Trophoblast cell (in vitro differentiated cells and primary cell): ENCODE measurements at regions not wholly inside any gene's neighbourhood (a gene's known extent, or its start where the extent isn't known, plus 50 kb on each side); places are given as distances from the start of the nearest gene placed in this dataset.

ENCODE experiments used
- DNase-seq, 2 donors: peaks; one replicate each; pipeline ENCODE4 v3.0.0-alpha.2; 2016
- H2AFZ ChIP-seq: 2 replicates; pipeline ENCODE4 v1.6.1; 2013; ENCODE audit warnings: low read length, moderate library complexity, mild to moderate bottlenecking; ENCODE audit not compliant: insufficient read depth, poor library complexity
- H2AK5ac ChIP-seq: 2 replicates; pipeline ENCODE4 v1.6.1; 2013; ENCODE audit warnings: mild to moderate bottlenecking, low read length
- H2BK120ac ChIP-seq: 2 replicates; pipeline ENCODE4 v1.6.1; 2013; ENCODE audit warnings: low read length, mild to moderate bottlenecking, moderate library complexity; ENCODE audit not compliant: insufficient read depth, poor library complexity
- H2BK12ac ChIP-seq: 2 replicates; pipeline ENCODE4 v1.6.1; 2013; ENCODE audit warnings: mild to moderate bottlenecking, low read length, moderate library complexity
- H2BK5ac ChIP-seq: 2 replicates; pipeline ENCODE4 v1.6.1; 2013; ENCODE audit warnings: low read length, low read depth, moderate library complexity, mild to moderate bottlenecking; ENCODE audit not compliant: poor library complexity
- H3K14ac ChIP-seq: 2 replicates; pipeline ENCODE4 v1.6.1; 2013; ENCODE audit warnings: mild to moderate bottlenecking, low read length
- H3K18ac ChIP-seq: 2 replicates; pipeline ENCODE4 v1.6.1; 2013; ENCODE audit warnings: mild to moderate bottlenecking, low read length
- H3K23ac ChIP-seq: 2 replicates; pipeline ENCODE4 v1.6.1; 2013; ENCODE audit warnings: low read length
- H3K27ac ChIP-seq: 2 replicates; pipeline ENCODE4 v1.5.1; 2013; ENCODE audit warnings: low read depth, mild to moderate bottlenecking, inconsistent platforms, low read length, moderate library complexity
- H3K27me3 ChIP-seq: 2 replicates; pipeline ENCODE4 v1.6.1; 2013; ENCODE audit warnings: inconsistent platforms, mild to moderate bottlenecking, low read length, moderate library complexity; ENCODE audit not compliant: insufficient read depth
- H3K36me3 ChIP-seq, 2 experiments: 1 replicate in 1 of 2; 2 replicates in 1 of 2; pipeline ENCODE4 v1.6.1; 2013; ENCODE audit warnings: low read length in 2 of 2, mild to moderate bottlenecking in 2 of 2, moderate library complexity in 1 of 2; ENCODE audit not compliant: insufficient read depth in 2 of 2, control insufficient read depth in 1 of 2
- H3K4ac ChIP-seq: 2 replicates; pipeline ENCODE4 v1.6.1; 2013; ENCODE audit warnings: low read depth, mild to moderate bottlenecking, low read length, moderate library complexity
- H3K4me1 ChIP-seq, 2 experiments: 1 replicate in 1 of 2; 2 replicates in 1 of 2; pipeline ENCODE4 v1.6.1; 2013; ENCODE audit warnings: low read length in 2 of 2, mild to moderate bottlenecking in 2 of 2, moderate library complexity in 1 of 2; ENCODE audit not compliant: insufficient read depth in 2 of 2, control insufficient read depth in 1 of 2
- H3K4me2 ChIP-seq: 2 replicates; pipeline ENCODE4 v1.6.1; 2013; ENCODE audit warnings: inconsistent platforms, mild to moderate bottlenecking, low read length, moderate library complexity
- H3K4me3 ChIP-seq: 2 replicates; pipeline ENCODE4 v1.5.1; 2013; ENCODE audit warnings: mild to moderate bottlenecking, low read depth, low read length, inconsistent platforms
- H3K79me1 ChIP-seq: one replicate; pipeline ENCODE4 v1.6.1; 2013; ENCODE audit warnings: low read length
- H3K79me2 ChIP-seq: 2 replicates; pipeline ENCODE4 v1.6.1; 2013; ENCODE audit warnings: low read length, mild to moderate bottlenecking; ENCODE audit not compliant: control insufficient read depth, insufficient read depth, poor library complexity
- H3K9ac ChIP-seq: 2 replicates; pipeline ENCODE4 v1.6.1; 2013; ENCODE audit warnings: mild to moderate bottlenecking, low read length
- H3K9me3 ChIP-seq: 2 replicates; pipeline ENCODE4 v1.6.1; 2013; ENCODE audit warnings: low read depth, mild to moderate bottlenecking, control low read depth, inconsistent platforms, low read length; ENCODE audit not compliant: insufficient read depth
- H4K12ac ChIP-seq: 2 replicates; pipeline ENCODE4 v1.6.1; 2013; ENCODE audit warnings: low read depth, mild to moderate bottlenecking, low read length, moderate library complexity
- H4K8ac ChIP-seq: 2 replicates; pipeline ENCODE4 v1.6.1; 2013; ENCODE audit warnings: low read depth, mild to moderate bottlenecking, low read length, moderate library complexity
- H4K91ac ChIP-seq: one replicate; pipeline ENCODE4 v1.6.1; 2013; ENCODE audit warnings: low read depth, mild to moderate bottlenecking, low read length, moderate library complexity
- WGBS: extraction: QIAGEN DNeasy Blood & Tissue Kit; methylation state at CpG from one replicate; pipeline ENCODE4 v1.1.7; 2013; ENCODE audit warnings: missing lambda C conversion rate; ENCODE audit not compliant: insufficient read length, insufficient coverage; ENCODE audit errors: extremely low coverage; 5-methylcytosine and 5-hydroxymethylcytosine counted together

DNA sequence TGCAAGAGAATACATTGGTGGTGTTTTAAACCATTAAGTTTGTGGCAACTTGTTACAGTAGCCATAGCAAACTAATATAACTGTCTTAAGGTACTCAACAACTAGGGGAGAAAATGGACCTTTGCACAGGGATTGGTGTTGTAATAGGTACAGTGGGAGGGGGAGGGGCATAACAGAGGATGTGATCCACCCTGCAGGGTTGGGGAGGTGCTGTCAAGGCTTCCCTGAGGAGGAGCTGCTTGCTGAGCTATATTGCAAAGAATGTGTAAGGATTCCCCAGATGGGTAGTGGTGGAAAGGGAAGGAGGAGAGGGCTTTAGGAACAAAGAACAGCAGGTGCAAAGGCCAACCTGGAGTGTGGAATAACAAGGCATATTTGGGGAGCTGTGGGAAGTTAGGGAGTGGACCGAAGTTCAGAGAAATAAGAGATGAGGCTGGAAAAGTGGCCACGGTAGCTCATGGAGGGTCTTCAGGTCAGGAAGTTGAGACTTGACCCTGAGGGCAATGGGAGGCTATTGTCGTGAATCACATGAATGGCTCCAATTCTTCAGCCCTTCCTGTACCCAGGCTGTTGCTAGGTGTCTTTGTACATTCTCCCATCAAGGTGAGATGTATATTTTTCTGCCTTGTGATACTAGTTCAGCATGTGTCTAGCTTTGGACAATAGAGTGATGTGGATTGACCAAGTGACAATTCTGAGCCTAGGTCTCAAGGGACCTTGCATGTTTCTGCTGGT is 168.6 kb upstream of the CSF3R start:
- Histone ChIP-seq H3K27ac (no peak overlapping the region), H3K14ac (no peak overlapping the region), H3K36me3 (no peaks in the 10 kb centered on the region), H3K9ac (no peak overlapping the region), H2BK12ac (no peak overlapping the region), H3K9me3 (peaks cover 2% of the 10 kb centered on the region), H4K12ac (no peak overlapping the region), H2AFZ (no peak overlapping the region), H2BK5ac (no peak overlapping the region), H4K8ac (no peak overlapping the region), H3K79me2 (no peaks in the 10 kb centered on the region), H3K4ac (no peak overlapping the region), H2BK120ac (no peak overlapping the region), H3K4me1 (peaks cover 0 to 4% of the 10 kb centered on the region in 2 experiments), H3K27me3 (no peaks in the 10 kb centered on the region), H3K79me1 (no peaks in the 10 kb centered on the region), H3K23ac (no peak overlapping the region), H3K18ac (no peak overlapping the region), H2AK5ac (no peak overlapping the region), H4K91ac (no peak overlapping the region), H3K4me3 (no peak overlapping the region), H3K4me2 (no peak overlapping the region)
- DNase-seq = peak; percentile 86
- WGBS = no CpG with 5 or more reads among the region's 3 CpGs

DNA sequence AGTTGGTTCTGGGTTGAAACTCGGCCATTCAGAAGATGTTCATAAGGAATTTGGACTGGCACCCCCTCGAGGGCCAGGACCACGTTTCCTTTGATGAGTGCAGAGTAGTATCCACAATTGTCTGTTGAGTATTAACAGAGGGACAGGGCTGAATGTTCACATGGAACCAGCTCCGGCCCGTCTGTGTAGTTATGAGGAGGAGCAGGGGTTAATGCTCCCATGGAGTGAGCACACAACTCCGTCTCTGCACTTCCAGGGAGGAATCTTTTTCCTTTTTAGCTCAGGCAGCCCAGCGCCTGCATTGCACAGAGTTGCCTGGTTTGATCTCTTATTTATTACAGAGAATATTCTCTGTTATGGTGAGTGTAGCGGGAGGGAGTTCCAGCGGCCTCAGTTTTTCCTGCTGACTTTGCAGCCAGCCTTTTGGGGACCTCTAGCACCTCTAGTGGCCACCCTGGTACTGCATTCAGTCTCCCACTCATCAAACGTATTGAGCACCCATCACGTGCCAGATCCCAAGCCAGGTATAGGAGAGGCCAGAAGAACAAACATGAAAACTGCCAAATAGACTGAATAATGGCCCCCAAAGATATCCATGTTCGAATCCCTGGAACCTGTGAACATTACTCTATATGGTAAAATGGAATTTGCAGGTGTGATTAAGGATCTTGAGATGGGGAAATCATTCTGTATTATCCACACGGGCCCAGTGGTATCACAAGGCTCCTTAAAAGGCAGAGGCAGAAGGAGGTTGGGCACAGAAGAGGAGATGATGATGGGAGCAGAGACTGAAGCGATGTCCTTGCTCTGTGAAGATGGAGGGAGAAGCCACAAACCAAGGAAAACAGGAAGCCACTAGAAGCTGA is 167.7 kb upstream of the CSF3R start:
- H2BK120ac ChIP-seq = no peak overlapping the region
- peak; percentile 84 to 94 for DNase-seq
- no peak overlapping the region for H3K4me2 ChIP-seq
- H4K12ac ChIP-seq = no peak overlapping the region
- H2BK5ac ChIP-seq = no peak overlapping the region
- H3K9ac ChIP-seq = no peak overlapping the region
- H2BK12ac ChIP-seq = no peak overlapping the region
- H3K9me3 ChIP-seq = peaks cover 2% of the 10 kb centered on the region
- no peak overlapping the region for H3K27ac ChIP-seq
- H2AFZ ChIP-seq = no peak overlapping the region
- no peaks in the 10 kb centered on the region for H3K79me1 ChIP-seq
- no peak overlapping the region for H3K14ac ChIP-seq
- H2AK5ac ChIP-seq = no peak overlapping the region
- peaks cover 0 to 4% of the 10 kb centered on the region in 2 experiments for H3K4me1 ChIP-seq
- H4K91ac ChIP-seq = no peak overlapping the region
- H3K23ac ChIP-seq = no peak overlapping the region
- no peak overlapping the region for H3K18ac ChIP-seq
- H3K36me3 ChIP-seq = no peaks in the 10 kb centered on the region
- H3K27me3 ChIP-seq = no peaks in the 10 kb centered on the region
- no peak overlapping the region for H4K8ac ChIP-seq
- no peak overlapping the region for H3K4ac ChIP-seq
- H3K4me3 ChIP-seq = no peak overlapping the region
- no CpG with 5 or more reads among the region's 14 CpGs for WGBS
- H3K79me2 ChIP-seq = no peaks in the 10 kb centered on the region

DNA sequence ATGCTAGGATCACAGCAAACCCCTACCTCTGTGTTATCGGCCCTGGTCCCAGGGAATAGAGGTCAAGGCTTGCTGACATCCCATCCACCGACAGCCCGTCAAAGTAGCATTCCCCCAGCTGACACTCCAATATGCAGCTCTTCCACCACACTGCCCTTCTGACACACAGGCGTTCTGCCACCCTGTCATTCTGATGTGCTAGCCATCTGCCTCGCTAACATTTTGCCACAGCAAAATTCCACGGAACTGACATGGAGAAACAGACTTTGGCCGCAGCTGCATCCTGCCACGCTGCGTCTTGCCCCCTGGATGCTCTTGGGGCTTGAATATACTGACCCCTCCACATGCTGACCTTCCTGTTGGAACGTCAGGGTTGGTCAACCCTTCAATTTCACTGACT is 163.2 kb upstream of the CSF3R start:
- Histone ChIP-seq H3K36me3 (no peaks in the 10 kb centered on the region), H3K4me3 (no peak overlapping the region), H2BK120ac (no peak overlapping the region), H4K12ac (no peak overlapping the region), H2BK12ac (no peak overlapping the region), H2AFZ (no peak overlapping the region), H3K4ac (no peak overlapping the region), H3K79me2 (no peaks in the 10 kb centered on the region), H3K4me2 (no peak overlapping the region), H3K27ac (no peak overlapping the region), H4K8ac (no peak overlapping the region), H3K14ac (no peak overlapping the region), H3K9ac (no peak overlapping the region), H4K91ac (no peak overlapping the region), H2AK5ac (no peak overlapping the region), H3K18ac (no peak overlapping the region), H2BK5ac (no peak overlapping the region), H3K27me3 (no peaks in the 10 kb centered on the region), H3K9me3 (no peaks in the 10 kb centered on the region), H3K23ac (no peak overlapping the region), H3K79me1 (no peaks in the 10 kb centered on the region), H3K4me1 (no peaks in the 10 kb centered on the region)
- WGBS = no CpG with 5 or more reads among the region's 10 CpGs
- no peak for DNase-seq

DNA sequence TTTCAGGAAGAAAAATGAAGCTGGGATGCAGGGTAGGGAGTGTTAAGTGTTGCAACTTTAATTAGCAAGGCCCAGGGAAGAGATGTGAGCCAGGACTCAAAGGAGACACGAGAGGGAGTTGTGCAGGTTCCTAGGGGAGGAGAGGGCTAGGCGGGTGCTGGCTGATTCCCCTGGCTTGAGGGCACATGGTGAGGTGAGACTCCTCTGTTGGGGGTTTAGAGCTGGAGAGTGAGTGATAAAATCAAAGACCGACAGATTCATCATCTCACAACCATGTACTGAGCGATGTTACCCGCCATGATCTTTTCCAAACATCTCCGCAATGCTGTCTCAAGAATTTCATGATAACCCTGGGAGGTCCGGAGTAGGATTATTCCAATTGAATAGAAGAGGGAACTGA is 161.8 kb upstream of the CSF3R start:
- no peak overlapping the region for H4K91ac ChIP-seq
- H3K36me3 ChIP-seq = no peaks in the 10 kb centered on the region
- H3K9ac ChIP-seq = no peak overlapping the region
- H3K27me3 ChIP-seq = no peaks in the 10 kb centered on the region
- H3K4me3 ChIP-seq = no peak overlapping the region
- no peak overlapping the region for H3K27ac ChIP-seq
- H2BK5ac ChIP-seq = no peak overlapping the region
- H3K4me2 ChIP-seq = no peak overlapping the region
- H3K4ac ChIP-seq = no peak overlapping the region
- WGBS = no CpG with 5 or more reads among the region's 7 CpGs
- H3K18ac ChIP-seq = no peak overlapping the region
- H2AFZ ChIP-seq = no peak overlapping the region
- no peak overlapping the region for H4K12ac ChIP-seq
- peak; percentile 95 for DNase-seq
- no peaks in the 10 kb centered on the region for H3K4me1 ChIP-seq
- H2AK5ac ChIP-seq = no peak overlapping the region
- no peak overlapping the region for H3K14ac ChIP-seq
- no peak overlapping the region for H2BK120ac ChIP-seq
- H3K23ac ChIP-seq = no peak overlapping the region
- H4K8ac ChIP-seq = no peak overlapping the region
- no peaks in the 10 kb centered on the region for H3K9me3 ChIP-seq
- no peaks in the 10 kb centered on the region for H3K79me1 ChIP-seq
- H2BK12ac ChIP-seq = no peak overlapping the region
- H3K79me2 ChIP-seq = no peaks in the 10 kb centered on the region
